WTC11 (cell line): ENCODE measurements at regions not wholly inside any gene's neighbourhood (a gene's known extent, or its start where the extent isn't known, plus 50 kb on each side); places are given as distances from the start of the nearest gene placed in this dataset.

Experiments used
- ATAC-seq: fragments of 200-7000 bp; cut with Tn5 transposase; 2 replicates; pipeline ENCODE4 v1.10.0; 2021; ENCODE audit warnings: mild to moderate bottlenecking, moderate library complexity
- CTCF ChIA-PET: fragments of 300-600 bp; sonication (Branson Sonifier 250); formaldehyde crosslinking; loops from one replicate; lab custom pipeline; 2021; ENCODE audit warnings: antibody characterized with exemption; lab: Charles Lee
- POLR2A ChIA-PET: fragments of 350-600 bp; sonication (Branson Sonifier 250); formaldehyde crosslinking; loops from one replicate; lab custom pipeline; 2021; ENCODE audit warnings: antibody characterized with exemption; lab: Charles Lee
- DNase-seq: peaks from one replicate; pipeline ENCODE4 v3.0.0; 2021; ENCODE audit warnings: low spot score
- H3K27ac Mint-ChIP-seq: 2 replicates; pipeline ENCODE4 v1.8.0; 2021; ENCODE audit warnings: mixed read lengths
- H3K27me3 Mint-ChIP-seq: 2 replicates; pipeline ENCODE4 v1.8.0; 2021; ENCODE audit warnings: low read depth, mild to moderate bottlenecking, moderate library complexity, mixed read lengths
- H3K36me3 Mint-ChIP-seq: 2 replicates; pipeline ENCODE4 v1.8.0; 2021; ENCODE audit warnings: mixed read lengths
- H3K4me1 Mint-ChIP-seq: 2 replicates; pipeline ENCODE4 v1.8.0; 2022; ENCODE audit warnings: mixed read lengths
- H3K4me3 Mint-ChIP-seq: 2 replicates; pipeline ENCODE4 v1.8.0; 2021; ENCODE audit warnings: mild to moderate bottlenecking, moderate library complexity, mixed read lengths
- H3K9me3 Mint-ChIP-seq: 2 replicates; pipeline ENCODE4 v1.8.0; 2021; ENCODE audit warnings: mixed read lengths
- CDX4 ChIP-seq: fragments of 250-450 bp; sonication (Bioruptor Pico); IDR thresholded peaks from 2 replicates; pipeline ENCODE4 v1.9.0; 2021; ENCODE audit warnings: moderate library complexity, mild to moderate bottlenecking, inconsistent platforms, borderline replicate concordance
- MLX ChIP-seq: sonication (generic); formaldehyde crosslinking; IDR thresholded peaks from 2 replicates; pipeline ENCODE4 v1.8.1; 2023; ENCODE audit warnings: mild to moderate bottlenecking, missing genetic modification reagents, moderate library complexity
- NFYB ChIP-seq: sonication (generic); formaldehyde crosslinking; conservative IDR thresholded peaks from 2 replicates; pipeline ENCODE4 v1.8.0; 2022; ENCODE audit warnings: low read depth, missing genetic modification reagents
- ZNF121 ChIP-seq: sonication (generic); formaldehyde crosslinking; IDR thresholded peaks from 2 replicates; pipeline ENCODE4 v1.8.0; 2023; ENCODE audit warnings: missing genetic modification reagents
- ZNF138 ChIP-seq: sonication (generic); formaldehyde crosslinking; conservative IDR thresholded peaks from 2 replicates; pipeline ENCODE4 v1.8.1; 2022; ENCODE audit warnings: mild to moderate bottlenecking, moderate library complexity, missing genetic modification reagents
- ZNF219 ChIP-seq: sonication (generic); formaldehyde crosslinking; IDR thresholded peaks from 2 replicates; pipeline ENCODE4 v1.8.0; 2023; ENCODE audit warnings: missing genetic modification reagents, mild to moderate bottlenecking, borderline replicate concordance
- TF ChIP-seq, protein P1 (sequence below): sonication (generic); formaldehyde crosslinking; IDR thresholded peaks from 2 replicates; pipeline ENCODE4 v1.8.0; 2022; ENCODE audit warnings: mild to moderate bottlenecking, missing genetic modification reagents

DNA sequence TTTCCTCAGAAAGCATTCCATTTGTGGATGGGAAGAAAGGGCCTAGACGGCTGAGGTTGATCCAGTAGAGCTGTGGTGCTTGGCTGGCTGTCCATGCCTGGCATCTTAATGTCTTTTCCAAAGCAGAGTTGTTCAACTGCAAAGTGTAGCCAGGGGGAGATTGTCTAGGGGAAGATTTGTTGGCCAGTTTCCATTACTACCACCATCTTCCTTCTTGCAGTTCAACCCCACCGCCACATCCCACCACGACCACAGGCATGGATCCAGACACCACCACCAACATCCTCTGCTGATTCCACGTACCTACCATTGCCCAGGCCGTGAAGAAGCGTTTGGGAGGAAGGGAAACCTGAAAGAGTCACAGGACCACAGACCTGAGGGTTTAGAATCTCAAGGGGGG is 50.7 kb upstream of the HAAO start (continued):
- TF ChIP-seq NFYB (no peak), ZNF121 (no peak), MLX (no peak), CDX4 (CRISPR knock-in tag) (no peak), ZNF138 (CRISPR knock-in tag) (no peak)
- TF ChIP-seq, all 79 proteins: peak for 0

DNA sequence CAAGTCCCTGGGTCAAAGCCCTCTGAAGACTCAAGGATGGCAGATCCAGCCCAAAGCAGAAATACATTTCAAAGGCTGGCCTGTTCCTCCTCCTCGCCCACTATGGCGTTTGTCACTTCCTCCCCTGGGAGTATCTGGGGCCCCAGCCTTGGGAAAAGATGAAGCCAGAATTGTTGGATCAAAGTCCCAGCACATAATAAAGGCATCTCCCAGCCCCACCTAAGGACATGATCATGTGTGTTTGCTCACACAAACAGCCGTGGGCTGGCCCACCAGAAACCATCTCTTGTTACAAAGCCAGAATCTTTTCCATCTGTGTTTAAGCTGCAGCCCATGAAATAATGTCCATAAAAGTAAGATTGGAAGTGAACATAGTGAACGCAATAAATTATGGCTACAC is 50.1 kb upstream of the HAAO start:
- ATAC-seq, result no peak
- Mint-ChIP-seq H3K4me1 (no peaks in the 10 kb centered on the region), H3K4me3 (no peak overlapping the region), H3K36me3 (no peaks in the 10 kb centered on the region), H3K27me3 (no peaks in the 10 kb centered on the region), H3K27ac (no peak overlapping the region), H3K9me3 (peaks cover 4% of the 10 kb centered on the region; the same call in 1 of the 2 replicates)
- ChIA-PET POLR2A (no interaction called here), CTCF (interaction anchor here (0.7 kb wide), 1 partner anchor 68 kb away, joined by 3 read pairs; no protein-coding TSS in a partner anchor)
- TF ChIP-seq, protein P1, sequence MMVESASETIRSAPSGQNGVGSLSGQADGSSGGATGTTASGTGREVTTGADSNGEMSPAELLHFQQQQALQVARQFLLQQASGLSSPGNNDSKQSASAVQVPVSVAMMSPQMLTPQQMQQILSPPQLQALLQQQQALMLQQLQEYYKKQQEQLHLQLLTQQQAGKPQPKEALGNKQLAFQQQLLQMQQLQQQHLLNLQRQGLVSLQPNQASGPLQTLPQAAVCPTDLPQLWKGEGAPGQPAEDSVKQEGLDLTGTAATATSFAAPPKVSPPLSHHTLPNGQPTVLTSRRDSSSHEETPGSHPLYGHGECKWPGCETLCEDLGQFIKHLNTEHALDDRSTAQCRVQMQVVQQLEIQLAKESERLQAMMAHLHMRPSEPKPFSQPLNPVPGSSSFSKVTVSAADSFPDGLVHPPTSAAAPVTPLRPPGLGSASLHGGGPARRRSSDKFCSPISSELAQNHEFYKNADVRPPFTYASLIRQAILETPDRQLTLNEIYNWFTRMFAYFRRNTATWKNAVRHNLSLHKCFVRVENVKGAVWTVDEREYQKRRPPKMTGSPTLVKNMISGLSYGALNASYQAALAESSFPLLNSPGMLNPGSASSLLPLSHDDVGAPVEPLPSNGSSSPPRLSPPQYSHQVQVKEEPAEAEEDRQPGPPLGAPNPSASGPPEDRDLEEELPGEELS (CRISPR knock-in tag), result no peak
- no peak for TF ChIP-seq ZNF219 (CRISPR knock-in tag)
- no peak for DNase-seq
